Thyroid gland (tissue), 4 donors: ENCODE measurements at regions not wholly inside any gene's neighbourhood (a gene's known extent, or its start where the extent isn't known, plus 50 kb on each side); places are given as distances from the start of the nearest gene placed in this dataset.

Source experiments
- CTCF ChIP-seq, 6 experiments: fragments of 200-600 bp in 3 of 6; fragments of 450-650 bp in 3 of 6; sonication (generic) in 3 of 6; IDR thresholded peaks; one replicate each; pipeline ENCODE4 v1.5.1; 2016 to 2019; ENCODE audit warnings: antibody characterized with exemption in 6 of 6, mild to moderate bottlenecking in 2 of 6, inconsistent platforms in 1 of 6, moderate library complexity in 1 of 6
- POLR2A ChIP-seq, 2 donors: fragments of 450-650 bp; IDR thresholded peaks; one replicate each; pipeline ENCODE4 v1.6.1; 2017; ENCODE audit warnings: antibody characterized with exemption in 2 of 2, mild to moderate bottlenecking in 2 of 2, moderate library complexity in 1 of 2

GRCh38 chr9:135302329-135303279 is 177.0 kb upstream of the PPP1R26 start:
- TF ChIP-seq POLR2A (IDR thresholded peaks at IDR 0.05) (no peak), CTCF (IDR thresholded peaks at IDR 0.05) (no peak)
